Activated T-cell treated with anti-CD3 and anti-CD28 coated beads, Interleukin-2, amount 50 U/mL, for 4 hours (primary cell): ENCODE measurements at regions not wholly inside any gene's neighbourhood (a gene's known extent, or its start where the extent isn't known, plus 50 kb on each side); places are given as distances from the start of the nearest gene placed in this dataset.

Source experiments
- ATAC-seq, 2 donors: fragments of 200-7000 bp; cut with Tn5 transposase; one replicate each; pipeline ENCODE4 v1.10.0; 2021
- DNase-seq: peaks from one replicate; pipeline ENCODE4 v3.0.0-alpha.2; 2020
- H3K27me3 Mint-ChIP-seq: one replicate; pipeline ENCODE4 v1.8.0; 2021; ENCODE audit warnings: low read depth, mixed read lengths
- H3K36me3 Mint-ChIP-seq: one replicate; pipeline ENCODE4 v1.8.0; 2022; ENCODE audit warnings: mixed read lengths; ENCODE audit not compliant: insufficient read depth
- H3K4me1 Mint-ChIP-seq: one replicate; pipeline ENCODE4 v1.8.0; 2021; ENCODE audit warnings: low read depth, mixed read lengths
- H3K4me3 Mint-ChIP-seq: one replicate; pipeline ENCODE4 v1.8.0; 2021; ENCODE audit warnings: mild to moderate bottlenecking, moderate library complexity, mixed read lengths
- H3K9me3 Mint-ChIP-seq: one replicate; pipeline ENCODE4 v1.8.0; 2021; ENCODE audit warnings: mixed read lengths

DNA sequence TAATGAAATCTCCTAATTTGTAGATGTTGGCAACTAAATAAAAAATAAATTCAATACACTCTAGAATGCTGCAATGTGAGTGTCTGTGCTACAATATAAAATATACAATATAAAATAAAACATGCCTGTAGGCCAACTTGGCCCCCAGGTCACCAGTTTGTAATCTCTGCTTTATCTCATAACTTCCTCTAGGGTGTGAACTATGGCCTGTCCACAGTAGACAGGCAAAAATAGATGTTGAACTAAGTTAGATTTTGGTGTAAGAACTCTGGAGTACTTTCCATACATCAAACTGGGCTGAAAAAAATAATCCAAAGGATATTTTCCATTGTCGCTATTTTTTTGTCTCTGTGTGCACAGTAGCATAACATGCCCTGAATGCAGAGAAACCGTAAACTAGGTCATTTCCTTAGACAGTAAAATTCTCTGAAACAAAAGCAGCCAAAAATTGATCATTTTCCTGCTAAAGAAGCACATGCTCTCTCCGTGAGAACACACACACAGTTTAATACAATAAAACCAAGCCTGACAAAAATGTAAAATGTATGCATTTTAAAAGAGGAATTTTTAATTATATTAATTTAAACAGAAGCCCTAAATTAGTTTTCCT lies 98.5 kb upstream of the ZFP64 start:
- no peaks in the 10 kb centered on the region for H3K36me3 Mint-ChIP-seq
- DNase-seq (no peak), ATAC-seq (no peak)
- H3K4me3 Mint-ChIP-seq, result no peak overlapping the region
- peaks cover 4% of the 10 kb centered on the region for H3K27me3 Mint-ChIP-seq
- H3K9me3 Mint-ChIP-seq, result peaks cover 9% of the 10 kb centered on the region
- H3K4me1 Mint-ChIP-seq, result peaks cover 4% of the 10 kb centered on the region

DNA sequence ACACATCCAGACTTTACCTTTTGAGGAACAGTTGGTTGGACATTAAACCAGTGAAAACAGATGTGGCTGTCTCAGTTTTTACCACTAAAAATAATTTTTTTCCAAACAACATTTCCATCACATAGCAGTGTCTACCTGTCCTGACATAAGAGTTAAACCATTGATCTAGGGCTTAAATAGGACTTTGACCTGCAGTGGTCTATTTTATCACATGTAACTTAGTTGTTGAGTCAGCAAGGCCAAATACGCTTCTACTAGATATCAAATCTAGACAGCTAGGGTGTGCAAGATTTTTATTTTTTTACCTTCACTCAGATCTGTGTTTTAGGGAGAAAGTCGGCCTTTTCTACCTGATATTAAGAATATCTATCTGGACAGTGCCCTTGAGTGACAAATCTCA lies 88.8 kb upstream of the ZFP64 start:
- peaks cover 12% of the 10 kb centered on the region for H3K27me3 Mint-ChIP-seq
- H3K4me3 Mint-ChIP-seq, result no peak overlapping the region
- H3K4me1 Mint-ChIP-seq, result no peaks in the 10 kb centered on the region
- DNase-seq, result no peak
- H3K9me3 Mint-ChIP-seq, result no peaks in the 10 kb centered on the region
- H3K36me3 Mint-ChIP-seq, result no peaks in the 10 kb centered on the region
- ATAC-seq, result no peak

GRCh38 chr20:52279706-52280105 lies 88.1 kb upstream of the ZFP64 start:
- H3K4me1 Mint-ChIP-seq, result no peaks in the 10 kb centered on the region
- no peaks in the 10 kb centered on the region for H3K36me3 Mint-ChIP-seq
- H3K4me3 Mint-ChIP-seq, result no peak overlapping the region
- peaks cover 12% of the 10 kb centered on the region for H3K27me3 Mint-ChIP-seq
- no peak for DNase-seq
- ATAC-seq, result no peak
- no peaks in the 10 kb centered on the region for H3K9me3 Mint-ChIP-seq

DNA sequence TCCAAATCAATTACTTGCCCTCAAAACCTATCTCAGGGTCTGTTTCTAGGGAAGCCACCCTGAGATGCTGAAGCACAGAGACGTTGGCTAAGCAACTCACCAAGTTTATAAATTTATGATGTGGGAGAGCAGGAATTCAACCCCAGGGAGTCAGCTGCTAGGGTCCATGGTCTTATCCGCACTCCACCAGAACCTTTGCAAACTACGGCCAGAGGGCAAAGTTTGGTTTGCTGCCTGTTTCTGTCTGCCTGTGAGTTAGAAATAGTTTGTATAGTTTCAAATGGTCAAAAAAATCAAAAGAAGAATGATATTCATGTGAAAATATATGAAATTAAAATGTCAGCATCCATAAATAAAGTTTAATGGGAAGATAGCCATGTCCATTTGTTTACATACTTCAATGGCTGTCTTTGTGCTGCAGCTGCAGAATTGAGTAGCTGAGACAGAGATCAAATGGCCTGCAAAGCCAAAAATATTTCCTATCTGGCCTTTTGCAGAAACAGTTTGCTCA lies 83.7 kb upstream of the ZFP64 start:
- H3K4me3 Mint-ChIP-seq, result no peak overlapping the region
- no peaks in the 10 kb centered on the region for H3K9me3 Mint-ChIP-seq
- no peak for DNase-seq
- H3K36me3 Mint-ChIP-seq, result no peaks in the 10 kb centered on the region
- no peak for ATAC-seq
- no peaks in the 10 kb centered on the region for H3K4me1 Mint-ChIP-seq
- H3K27me3 Mint-ChIP-seq, result no peaks in the 10 kb centered on the region

GRCh38 chr20:52270696-52271095 lies 79.1 kb upstream of the ZFP64 start:
- Mint-ChIP-seq H3K9me3 (no peaks in the 10 kb centered on the region), H3K36me3 (no peaks in the 10 kb centered on the region), H3K4me3 (no peak overlapping the region), H3K4me1 (no peaks in the 10 kb centered on the region), H3K27me3 (peaks cover 2% of the 10 kb centered on the region)
- ATAC-seq (no peak), DNase-seq (no peak)

GRCh38 chr20:52270001-52270606 lies 78.5 kb upstream of the ZFP64 start:
- Mint-ChIP-seq H3K36me3 (no peaks in the 10 kb centered on the region), H3K4me3 (no peak overlapping the region), H3K27me3 (peaks cover 5% of the 10 kb centered on the region), H3K4me1 (no peaks in the 10 kb centered on the region), H3K9me3 (no peaks in the 10 kb centered on the region)
- no peak for DNase-seq
- no peak for ATAC-seq

GRCh38 chr20:52269321-52269720 lies 77.7 kb upstream of the ZFP64 start:
- ATAC-seq, result no peak
- no peak for DNase-seq
- Mint-ChIP-seq H3K4me3 (no peak overlapping the region), H3K4me1 (no peaks in the 10 kb centered on the region), H3K9me3 (no peaks in the 10 kb centered on the region), H3K27me3 (peaks cover 5% of the 10 kb centered on the region), H3K36me3 (no peaks in the 10 kb centered on the region)

GRCh38 chr20:52268184-52268749 lies 76.7 kb upstream of the ZFP64 start:
- Mint-ChIP-seq H3K36me3 (no peaks in the 10 kb centered on the region), H3K4me3 (no peak overlapping the region), H3K27me3 (peaks cover 5% of the 10 kb centered on the region), H3K4me1 (no peaks in the 10 kb centered on the region), H3K9me3 (no peaks in the 10 kb centered on the region)
- DNase-seq, result no peak
- no peak for ATAC-seq

DNA sequence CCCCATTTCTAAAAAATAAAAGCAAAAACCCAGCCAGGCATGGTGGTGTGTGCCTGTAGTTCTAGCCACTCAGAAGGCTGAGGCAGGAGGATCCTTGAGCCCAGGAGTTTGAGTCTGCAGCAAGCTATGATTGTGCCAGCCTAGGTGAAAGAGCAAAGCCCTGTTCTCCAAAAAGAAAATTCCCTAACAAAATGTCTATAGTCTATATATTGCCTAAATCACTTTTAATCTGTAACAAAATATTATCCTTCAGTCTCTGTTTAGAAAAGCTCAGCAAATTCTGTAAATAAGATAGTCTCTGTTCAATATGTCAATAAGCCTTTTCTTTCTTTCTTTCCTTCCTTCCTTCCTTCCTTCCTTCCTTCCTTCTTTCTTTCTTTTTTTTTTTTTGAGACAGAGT lies 75.8 kb upstream of the ZFP64 start:
- DNase-seq, result no peak
- Mint-ChIP-seq H3K36me3 (no peaks in the 10 kb centered on the region), H3K9me3 (no peaks in the 10 kb centered on the region), H3K4me3 (no peak overlapping the region), H3K27me3 (peaks cover 8% of the 10 kb centered on the region), H3K4me1 (no peaks in the 10 kb centered on the region)
- no peak for ATAC-seq

GRCh38 chr20:52263757-52264156 lies 72.2 kb upstream of the ZFP64 start:
- H3K4me3 Mint-ChIP-seq, result no peak overlapping the region
- H3K9me3 Mint-ChIP-seq, result no peaks in the 10 kb centered on the region
- no peaks in the 10 kb centered on the region for H3K36me3 Mint-ChIP-seq
- no peak for DNase-seq
- no peak for ATAC-seq
- H3K27me3 Mint-ChIP-seq, result peaks cover 11% of the 10 kb centered on the region
- H3K4me1 Mint-ChIP-seq, result no peaks in the 10 kb centered on the region

GRCh38 chr20:52261792-52262191 lies 70.2 kb upstream of the ZFP64 start:
- no peaks in the 10 kb centered on the region for H3K9me3 Mint-ChIP-seq
- H3K27me3 Mint-ChIP-seq, result peaks cover 14% of the 10 kb centered on the region
- H3K4me1 Mint-ChIP-seq, result no peaks in the 10 kb centered on the region
- no peak overlapping the region for H3K4me3 Mint-ChIP-seq
- no peak for DNase-seq
- ATAC-seq, result no peak
- H3K36me3 Mint-ChIP-seq, result no peaks in the 10 kb centered on the region

GRCh38 chr20:52259295-52259694 lies 67.7 kb upstream of the ZFP64 start:
- Mint-ChIP-seq H3K27me3 (peaks cover 11% of the 10 kb centered on the region), H3K4me1 (no peaks in the 10 kb centered on the region)

DNA sequence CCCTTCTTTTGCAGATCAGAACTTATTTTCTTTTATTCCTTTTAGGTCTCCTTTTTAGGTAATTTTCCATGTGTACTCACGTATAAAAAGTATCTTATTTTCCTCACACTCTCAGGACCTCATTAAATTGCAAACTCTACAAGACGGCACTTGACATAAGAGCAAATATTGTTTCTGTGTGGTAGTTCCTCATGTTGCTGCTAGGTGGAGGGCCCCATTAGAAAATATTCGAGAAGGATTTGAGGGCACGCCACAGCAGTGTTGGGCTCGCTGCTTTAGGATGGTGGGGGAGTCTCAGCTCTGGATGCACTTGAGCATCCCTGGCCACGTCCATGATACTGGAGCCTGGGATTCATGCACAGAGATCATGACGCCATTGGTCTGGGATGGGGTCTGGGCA lies 64.9 kb upstream of the ZFP64 start:
- Mint-ChIP-seq H3K4me1 (no peaks in the 10 kb centered on the region), H3K36me3 (no peaks in the 10 kb centered on the region), H3K27me3 (peaks cover 10% of the 10 kb centered on the region), H3K9me3 (peaks cover 6% of the 10 kb centered on the region), H3K4me3 (no peak overlapping the region)
- no peak for DNase-seq
- ATAC-seq, result no peak

More at GRCh38 chr20:52259295-52259694, 67.7 kb upstream of the ZFP64 start:
- ATAC-seq (no peak), DNase-seq (no peak)
- H3K9me3 Mint-ChIP-seq, result peaks cover 2% of the 10 kb centered on the region
- no peak overlapping the region for H3K4me3 Mint-ChIP-seq
- H3K36me3 Mint-ChIP-seq, result no peaks in the 10 kb centered on the region

GRCh38 chr20:52252664-52253063 lies 61.1 kb upstream of the ZFP64 start:
- Mint-ChIP-seq H3K36me3 (no peaks in the 10 kb centered on the region), H3K4me1 (no peaks in the 10 kb centered on the region), H3K27me3 (peaks cover 9% of the 10 kb centered on the region), H3K4me3 (no peak overlapping the region), H3K9me3 (peaks cover 6% of the 10 kb centered on the region)
- ATAC-seq (no peak), DNase-seq (no peak)

DNA sequence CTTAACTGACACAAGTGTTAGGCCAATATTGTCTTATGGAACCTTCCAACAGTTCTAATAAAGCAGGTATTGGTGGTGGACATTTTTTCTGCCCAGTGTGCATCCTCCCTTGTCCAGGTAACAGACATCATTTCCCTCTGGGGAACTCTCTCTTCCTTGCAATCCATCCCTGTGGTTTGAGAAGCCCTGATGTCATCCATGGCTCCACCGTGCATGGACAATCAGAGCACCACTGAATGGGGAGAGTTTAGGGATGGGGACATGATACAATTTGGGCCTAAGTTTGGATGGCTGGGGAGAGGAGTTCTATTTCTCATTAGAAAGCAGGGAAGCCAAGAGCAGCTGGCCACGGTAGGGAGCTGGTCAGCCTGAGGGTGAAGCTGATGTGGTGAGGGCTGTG lies 60.2 kb upstream of the ZFP64 start:
- no peak for ATAC-seq

More for the DNA sequence above, 60.2 kb upstream of the ZFP64 start:
- H3K4me1 Mint-ChIP-seq, result no peaks in the 10 kb centered on the region
- no peak overlapping the region for H3K4me3 Mint-ChIP-seq
- H3K36me3 Mint-ChIP-seq, result no peaks in the 10 kb centered on the region
- peaks cover 6% of the 10 kb centered on the region for H3K9me3 Mint-ChIP-seq
- peaks cover 9% of the 10 kb centered on the region for H3K27me3 Mint-ChIP-seq
- DNase-seq, result no peak
